ENCODE measurements at regions not wholly inside any gene's neighbourhood (a gene's known extent, or its start where the extent isn't known, plus 50 kb on each side); places are given as distances from the start of the nearest gene placed in this dataset.

DNA sequence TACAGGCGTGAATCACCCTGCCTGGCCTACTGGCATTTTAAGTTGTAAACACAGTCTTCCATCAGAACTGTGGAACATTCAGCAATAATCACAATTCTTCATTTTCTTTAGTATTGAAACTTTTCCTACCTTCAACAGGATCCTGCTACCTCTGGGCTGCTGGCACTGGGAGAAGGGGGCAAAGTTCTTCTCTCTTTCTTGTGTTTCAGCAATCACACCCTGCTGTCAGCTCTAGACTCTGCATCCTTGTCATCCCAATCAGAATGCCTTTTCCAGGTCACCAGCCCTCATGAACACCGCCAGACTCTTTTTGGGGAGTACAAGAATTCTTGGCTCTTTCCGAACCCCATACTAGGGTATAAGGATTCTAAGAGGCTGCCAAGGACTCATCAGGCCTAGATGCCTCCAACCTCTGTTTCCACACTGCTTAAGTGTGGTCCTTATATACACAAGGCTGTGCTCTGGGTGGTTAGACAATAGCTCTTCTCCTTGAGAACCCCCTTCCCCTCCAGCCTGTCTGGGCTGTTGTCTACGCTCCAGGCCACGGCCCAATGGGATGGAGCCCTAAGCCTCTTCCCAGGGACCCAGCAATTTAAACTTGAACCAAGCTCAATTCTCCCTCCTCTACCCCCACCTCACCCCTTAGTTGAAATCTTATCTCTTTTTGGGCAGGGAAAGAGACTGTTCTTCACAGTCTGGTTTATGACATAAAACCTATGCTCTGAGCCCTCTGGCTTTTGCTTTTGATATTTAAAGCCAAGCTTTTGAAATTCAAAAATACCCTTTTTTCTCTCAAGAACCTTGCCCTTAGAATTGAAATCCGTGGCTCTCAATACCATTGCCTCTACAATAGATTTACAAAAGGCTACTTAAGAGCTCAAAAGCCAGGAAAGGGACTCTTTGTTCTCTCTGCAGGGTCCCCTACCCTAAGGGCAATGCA lies 327.4 kb downstream of the BUD13 start:
- ATAC-seq, result no peak
- Histone ChIP-seq H3K27me3 (ENCODE audit: insufficient read depth in 3 of 3, low read length in 2 of 3) (peaks cover 0 to 9% (median 0%) of the 10 kb centered on the region in 3 donors), H3K9me3 (peaks cover 7% of the 10 kb centered on the region), H3K4me3 (no peak overlapping the region), H3K36me3 (ENCODE audit: insufficient read depth in 1 of 2, low read depth in 1 of 2) (no peaks in the 10 kb centered on the region), H3K4me1 (no peaks in the 10 kb centered on the region), H3K27ac (no peak overlapping the region)
- WGBS, 3 donors, result 53 to 61% (median 57%) methylated on average over 6 of the region's 6 CpGs
- no peak for DNase-seq
- intact Hi-C loops (cut with DNase I), result no loop called here
- TF ChIP-seq, protein P1, sequence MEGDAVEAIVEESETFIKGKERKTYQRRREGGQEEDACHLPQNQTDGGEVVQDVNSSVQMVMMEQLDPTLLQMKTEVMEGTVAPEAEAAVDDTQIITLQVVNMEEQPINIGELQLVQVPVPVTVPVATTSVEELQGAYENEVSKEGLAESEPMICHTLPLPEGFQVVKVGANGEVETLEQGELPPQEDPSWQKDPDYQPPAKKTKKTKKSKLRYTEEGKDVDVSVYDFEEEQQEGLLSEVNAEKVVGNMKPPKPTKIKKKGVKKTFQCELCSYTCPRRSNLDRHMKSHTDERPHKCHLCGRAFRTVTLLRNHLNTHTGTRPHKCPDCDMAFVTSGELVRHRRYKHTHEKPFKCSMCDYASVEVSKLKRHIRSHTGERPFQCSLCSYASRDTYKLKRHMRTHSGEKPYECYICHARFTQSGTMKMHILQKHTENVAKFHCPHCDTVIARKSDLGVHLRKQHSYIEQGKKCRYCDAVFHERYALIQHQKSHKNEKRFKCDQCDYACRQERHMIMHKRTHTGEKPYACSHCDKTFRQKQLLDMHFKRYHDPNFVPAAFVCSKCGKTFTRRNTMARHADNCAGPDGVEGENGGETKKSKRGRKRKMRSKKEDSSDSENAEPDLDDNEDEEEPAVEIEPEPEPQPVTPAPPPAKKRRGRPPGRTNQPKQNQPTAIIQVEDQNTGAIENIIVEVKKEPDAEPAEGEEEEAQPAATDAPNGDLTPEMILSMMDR (IDR thresholded peaks at IDR 0.05), result no peak

- Histone ChIP-seq H3K9me3 (peaks cover 7% of the 10 kb centered on the region), H3K4me3 (no peak overlapping the region), H3K4me1 (no peaks in the 10 kb centered on the region), H3K27me3 (ENCODE audit: insufficient read depth in 3 of 3, low read length in 2 of 3) (peaks cover 0 to 10% (median 0%) of the 10 kb centered on the region in 3 donors), H3K27ac (no peak overlapping the region), H3K36me3 (ENCODE audit: insufficient read depth in 1 of 2, low read depth in 1 of 2) (no peaks in the 10 kb centered on the region)
- TF ChIP-seq, protein P1 (IDR thresholded peaks at IDR 0.05), result no peak
- DNase-seq (no peak), ATAC-seq (no peak)
- intact Hi-C loops (cut with DNase I), result no loop called here
Measured at GRCh38 chr11:116442238-116442752, 330.5 kb downstream of the BUD13 start.

- no peak overlapping the region for H3K27ac ChIP-seq
- no peaks in the 10 kb centered on the region for H3K4me1 ChIP-seq
- no peak overlapping the region for H3K4me3 ChIP-seq
- intact Hi-C loops (cut with DNase I), result no loop called here
- no peak for DNase-seq
- peaks cover 7% of the 10 kb centered on the region for H3K9me3 ChIP-seq
- TF ChIP-seq, protein P1 (IDR thresholded peaks at IDR 0.05), result no peak
- peaks cover 0 to 4% (median 3%) of the 10 kb centered on the region in 3 donors for H3K27me3 ChIP-seq (ENCODE audit: insufficient read depth in 3 of 3, low read length in 2 of 3)
- no peaks in the 10 kb centered on the region for H3K36me3 ChIP-seq (ENCODE audit: insufficient read depth in 1 of 2, low read depth in 1 of 2)
- ATAC-seq, result no peak
Measured at GRCh38 chr11:116439361-116439677, 333.5 kb downstream of the BUD13 start.

- H3K4me3 ChIP-seq, result no peak overlapping the region
- H3K4me1 ChIP-seq, result no peaks in the 10 kb centered on the region
- no peaks in the 10 kb centered on the region for H3K36me3 ChIP-seq (ENCODE audit: insufficient read depth in 1 of 2, low read depth in 1 of 2)
- peaks cover 0 to 4% (median 3%) of the 10 kb centered on the region in 3 donors for H3K27me3 ChIP-seq (ENCODE audit: insufficient read depth in 3 of 3, low read length in 2 of 3)
- TF ChIP-seq, protein P1 (IDR thresholded peaks at IDR 0.05), result no peak
- peaks cover 7% of the 10 kb centered on the region for H3K9me3 ChIP-seq
- ATAC-seq, result no peak
- 67 to 80% (median 75%) methylated on average over 5 to 6 of the region's 6 CpGs for WGBS, 3 donors
- H3K27ac ChIP-seq, result no peak overlapping the region
- intact Hi-C loops (cut with DNase I), result no loop called here
- DNase-seq, result no peak
Measured at GRCh38 chr11:116438651-116439360, 334.0 kb downstream of the BUD13 start.
